ENCODE measurements at regions not wholly inside any gene's neighbourhood (a gene's known extent, or its start where the extent isn't known, plus 50 kb on each side); places are given as distances from the start of the nearest gene placed in this dataset.

GRCh38 chr2:64823794-64824193 lies 165.4 kb upstream of the SLC1A4 start:
- H3K4me3 ChIP-seq: no peak overlapping the region
- ATAC-seq (no peak), DNase-seq (no peak)
- intact Hi-C loops (cut with DNase I): no loop called here
- no peak overlapping the region for H3K27ac ChIP-seq
- no peaks in the 10 kb centered on the region for H3K9me3 ChIP-seq
- no peak for TF ChIP-seq POLR2A (IDR thresholded peaks at IDR 0.05)
- no peak for TF ChIP-seq CTCF (IDR thresholded peaks at IDR 0.05)
- no peaks in the 10 kb centered on the region for H3K36me3 ChIP-seq
- 69 to 73% (median 71%) methylated on average over 5 of the region's 5 CpGs for WGBS, 4 donors
- peaks cover 0 to 18% (median 0%) of the 10 kb centered on the region in 12 donors for H3K4me1 ChIP-seq
- H3K27me3 ChIP-seq: no peaks in the 10 kb centered on the region

GRCh38 chr2:64825831-64826491 lies 163.2 kb upstream of the SLC1A4 start:
- Histone ChIP-seq H3K4me1 (peaks cover 0 to 2% (median under 1%) of the 10 kb centered on the region in 12 donors), H3K4me3 (no peak overlapping the region), H3K27ac (no peak overlapping the region), H3K36me3 (no peaks in the 10 kb centered on the region), H3K27me3 (no peaks in the 10 kb centered on the region), H3K9me3 (no peaks in the 10 kb centered on the region)
- TF ChIP-seq POLR2A (IDR thresholded peaks at IDR 0.05) (no peak), CTCF (IDR thresholded peaks at IDR 0.05) (no peak)
- WGBS, 4 donors: 86 to 90% (median 86%) methylated on average over 4 of the region's 4 CpGs
- DNase-seq: no peak
- intact Hi-C loops (cut with DNase I): loop anchor here in 1 of 10 donors (5.0 kb wide), 1 partner anchor 44 kb away; no protein-coding TSS in a partner anchor
- ATAC-seq: no peak

- intact Hi-C loops (cut with DNase I): loop anchor here in 1 of 10 donors (5.0 kb wide), 1 partner anchor 44 kb away; no protein-coding TSS in a partner anchor
- Histone ChIP-seq H3K4me3 (no peak overlapping the region), H3K4me1 (peaks cover 0 to 9% (median 7%) of the 10 kb centered on the region in 12 donors), H3K27ac (no peak overlapping the region), H3K27me3 (no peaks in the 10 kb centered on the region), H3K9me3 (no peaks in the 10 kb centered on the region), H3K36me3 (no peaks in the 10 kb centered on the region)
- TF ChIP-seq POLR2A (IDR thresholded peaks at IDR 0.05) (no peak), CTCF (IDR thresholded peaks at IDR 0.05) (no peak)
- DNase-seq (no peak), ATAC-seq (no peak)
- 63 to 87% (median 82%) methylated on average over 2 of the region's 2 CpGs for WGBS, 4 donors
Measured at GRCh38 chr2:64826703-64827102, 162.5 kb upstream of the SLC1A4 start.

GRCh38 chr2:64828261-64828660 lies 160.9 kb upstream of the SLC1A4 start:
- TF ChIP-seq CTCF (IDR thresholded peaks at IDR 0.05) (no peak), POLR2A (IDR thresholded peaks at IDR 0.05) (no peak)
- H3K4me3 ChIP-seq: no peak overlapping the region
- no peaks in the 10 kb centered on the region for H3K9me3 ChIP-seq
- H3K36me3 ChIP-seq: no peaks in the 10 kb centered on the region
- DNase-seq (no peak), ATAC-seq (no peak)
- intact Hi-C loops (cut with DNase I): loop anchor here in 1 of 10 donors (5.0 kb wide), 1 partner anchor 46 kb away; no protein-coding TSS in a partner anchor
- no peaks in the 10 kb centered on the region for H3K27me3 ChIP-seq
- peaks cover 0 to 18% (median 10%) of the 10 kb centered on the region in 12 donors for H3K4me1 ChIP-seq
- WGBS, 4 donors: 97 to 100% (median 100%) methylated on average over 1 of the region's 1 CpG
- H3K27ac ChIP-seq: no peak overlapping the region
